GM23338 (cell line): ENCODE measurements at regions not wholly inside any gene's neighbourhood (a gene's known extent, or its start where the extent isn't known, plus 50 kb on each side); places are given as distances from the start of the nearest gene placed in this dataset.

Experiments used
- ATAC-seq: fragments of 200-7000 bp; cut with Tn5 transposase; 3 replicates; pipeline ENCODE4 v1.9.1; 2020
- DNase-seq: peaks from one replicate; pipeline ENCODE4 v3.0.0-alpha.2; 2015; ENCODE audit warnings: low spot score
- H2AFZ ChIP-seq: fragments of 200-600 bp; sonication (generic); 2 replicates; pipeline ENCODE4 v1.8.0; 2016; ENCODE audit warnings: antibody characterized with exemption, mild to moderate bottlenecking, moderate library complexity
- H3F3A ChIP-seq: fragments of 200-600 bp; sonication (generic); replicated peaks from 2 replicates; pipeline ENCODE4 v1.8.0; 2017; ENCODE audit warnings: antibody characterized with exemption, mixed run types, low read depth
- H3K27ac ChIP-seq: fragments of 200-600 bp; sonication (generic); 2 replicates; pipeline ENCODE4 v1.6.1; 2016; ENCODE audit warnings: low read depth
- H3K27me3 ChIP-seq: fragments of 200-600 bp; sonication (generic); 2 replicates; pipeline ENCODE4 v1.8.0; 2016; ENCODE audit warnings: mild to moderate bottlenecking, mixed run types, moderate library complexity; ENCODE audit not compliant: insufficient read depth
- H3K36me3 ChIP-seq: fragments of 200-600 bp; sonication (generic); 2 replicates; pipeline ENCODE4 v1.8.0; 2016; ENCODE audit warnings: mild to moderate bottlenecking; ENCODE audit not compliant: insufficient read depth
- H3K4me1 ChIP-seq: fragments of 200-600 bp; sonication (generic); 2 replicates; pipeline ENCODE4 v1.8.0; 2016; ENCODE audit warnings: mild to moderate bottlenecking, moderate library complexity; ENCODE audit not compliant: insufficient read depth
- H3K4me2 ChIP-seq: fragments of 200-600 bp; sonication (generic); 2 replicates; pipeline ENCODE4 v1.7.1; 2017; ENCODE audit warnings: mixed run types
- H3K4me3 ChIP-seq: fragments of 200-600 bp; sonication (generic); 2 replicates; pipeline ENCODE4 v1.6.1; 2016; ENCODE audit warnings: mixed run types
- H3K79me2 ChIP-seq: fragments of 200-600 bp; sonication (generic); replicated peaks from 2 replicates; pipeline ENCODE4 v1.8.0; 2017; ENCODE audit warnings: mild to moderate bottlenecking; ENCODE audit not compliant: insufficient read depth
- H3K9me2 ChIP-seq: fragments of 200-600 bp; sonication (generic); 2 replicates; pipeline ENCODE4 v1.8.0; 2017; ENCODE audit not compliant: insufficient read depth
- H4K20me1 ChIP-seq: fragments of 200-600 bp; sonication (generic); replicated peaks from 2 replicates; pipeline ENCODE4 v1.8.0; 2017; ENCODE audit warnings: mild to moderate bottlenecking; ENCODE audit not compliant: insufficient read depth
- H3K27ac Mint-ChIP-seq: 2 replicates; pipeline ENCODE4 v1.8.0; 2020; ENCODE audit warnings: inconsistent platforms, mild to moderate bottlenecking, moderate library complexity, mixed read lengths
- H3K27me3 Mint-ChIP-seq: 3 replicates; pipeline ENCODE4 v1.8.0; 2022; ENCODE audit warnings: low read depth, mild to moderate bottlenecking, moderate library complexity, mixed read lengths, inconsistent platforms; ENCODE audit not compliant: insufficient read depth, poor library complexity
- H3K36me3 Mint-ChIP-seq: 3 replicates; pipeline ENCODE4 v1.8.0; 2021; ENCODE audit warnings: low read depth, mild to moderate bottlenecking, inconsistent platforms, moderate library complexity, mixed read lengths
- H3K4me1 Mint-ChIP-seq: 3 replicates; pipeline ENCODE4 v1.8.0; 2020; ENCODE audit warnings: mild to moderate bottlenecking, inconsistent platforms, mixed read lengths
- H3K4me3 Mint-ChIP-seq: 3 replicates; pipeline ENCODE4 v1.8.0; 2021; ENCODE audit warnings: moderate library complexity, mild to moderate bottlenecking, inconsistent platforms, mixed read lengths
- H3K9me3 Mint-ChIP-seq: 3 replicates; pipeline ENCODE4 v1.8.0; 2020; ENCODE audit warnings: moderate library complexity, mild to moderate bottlenecking, inconsistent platforms, mixed read lengths
- CREB1 ChIP-seq: fragments of 250-450 bp; sonication (Bioruptor Pico); IDR thresholded peaks from 2 replicates; pipeline ENCODE4 v1.5.0; 2020; ENCODE audit warnings: low read depth, mild to moderate bottlenecking, moderate library complexity
- CTCF ChIP-seq, 2 experiments: fragments of 200-600 bp in 1 of 2; sonication (generic) in 1 of 2; conservative IDR thresholded peaks; 2 replicates each; pipeline versions ENCODE4 v1.5.1 to v1.6.1; 2016 to 2017; ENCODE audit warnings: antibody characterized with exemption in 2 of 2, low read depth in 2 of 2, mild to moderate bottlenecking in 2 of 2, moderate library complexity in 1 of 2
- ETS1 ChIP-seq: IDR thresholded peaks from 2 replicates; pipeline ENCODE4 v1.6.1; 2016; ENCODE audit warnings: antibody characterized with exemption
- EZH2 ChIP-seq: fragments of 200-600 bp; sonication (generic); IDR thresholded peaks from one replicate; pipeline ENCODE4 v1.8.0; 2017; ENCODE audit warnings: antibody characterized with exemption, mild to moderate bottlenecking, low read depth; ENCODE audit not compliant: unreplicated experiment
- EZH2phosphoT487 ChIP-seq: fragments of 200-600 bp; sonication (generic); IDR thresholded peaks from one replicate; pipeline ENCODE4 v1.8.1; 2018; ENCODE audit warnings: antibody characterized with exemption; ENCODE audit not compliant: unreplicated experiment
- JUNB ChIP-seq: IDR thresholded peaks from one replicate; pipeline ENCODE4 v1.6.1; 2016; ENCODE audit warnings: antibody characterized with exemption; ENCODE audit not compliant: unreplicated experiment
- NANOG ChIP-seq: IDR thresholded peaks from 2 replicates; pipeline ENCODE4 v1.6.1; 2016; ENCODE audit warnings: antibody characterized with exemption, borderline replicate concordance
- POLR2AphosphoS5 ChIP-seq: IDR thresholded peaks from 2 replicates; pipeline ENCODE4 v1.6.1; 2016; ENCODE audit warnings: antibody characterized with exemption, low read depth
- REST ChIP-seq: IDR thresholded peaks from one replicate; pipeline ENCODE4 v1.6.1; 2018; ENCODE audit warnings: antibody characterized with exemption; ENCODE audit not compliant: unreplicated experiment
- STAT1 ChIP-seq: IDR thresholded peaks from one replicate; pipeline ENCODE4 v1.6.1; 2016; ENCODE audit warnings: antibody characterized with exemption; ENCODE audit not compliant: unreplicated experiment
- ZNF114 ChIP-seq: fragments of 250-450 bp; sonication (Bioruptor Pico); IDR thresholded peaks from 2 replicates; pipeline ENCODE4 v1.5.0; 2020; ENCODE audit warnings: mild to moderate bottlenecking, moderate library complexity
- ZNF331 ChIP-seq: fragments of 250-450 bp; sonication (Bioruptor Pico); IDR thresholded peaks from 2 replicates; pipeline ENCODE4 v1.5.0; 2020; ENCODE audit warnings: low read depth, mild to moderate bottlenecking, moderate library complexity
- ZNF462 ChIP-seq: fragments of 250-450 bp; sonication (Bioruptor Pico); IDR thresholded peaks from 2 replicates; pipeline ENCODE4 v1.5.0; 2020; ENCODE audit warnings: mild to moderate bottlenecking, moderate library complexity

- TF ChIP-seq NANOG (no peak), CTCF (conservative IDR thresholded peaks at IDR 0.05; ENCODE audit: low read depth in 2 of 2) (no peak), ZNF114 (CRISPR knock-in tag) (no peak), EZH2 (no peak), ZNF331 (CRISPR knock-in tag) (no peak), ETS1 (no peak), POLR2AphosphoS5 (no peak), JUNB (no peak), EZH2phosphoT487 (no peak), STAT1 (no peak), REST (no peak), ZNF462 (CRISPR knock-in tag) (no peak), CREB1 (CRISPR knock-in tag) (no peak)
- Mint-ChIP-seq H3K4me3 (no peak overlapping the region), H3K27me3 (no peaks in the 10 kb centered on the region), H3K4me1 (no peaks in the 10 kb centered on the region), H3K9me3 (peaks cover 13% of the 10 kb centered on the region), H3K27ac (no peak overlapping the region), H3K36me3 (peaks cover 21% of the 10 kb centered on the region; the same call in 2 of the 3 replicates)
- no peak for ATAC-seq
- Histone ChIP-seq H3K36me3 (no peaks in the 10 kb centered on the region), H3K27me3 (no peaks in the 10 kb centered on the region), H2AFZ (no peak overlapping the region), H3K4me3 (no peak overlapping the region), H3K27ac (no peak overlapping the region), H3K79me2 (no peaks in the 10 kb centered on the region), H3K9me2 (peaks cover 7% of the 10 kb centered on the region; the same call in 1 of the 2 replicates), H3F3A (no peaks in the 10 kb centered on the region), H3K4me1 (no peaks in the 10 kb centered on the region), H3K4me2 (no peak overlapping the region), H4K20me1 (no peaks in the 10 kb centered on the region)
- DNase-seq: no peak
These were observed 502.5 kb upstream of the NECTIN3 start for GRCh38 chr3:110569073-110569472.
